IPS-11a (cell line): ENCODE measurements at regions not wholly inside any gene's neighbourhood (a gene's known extent, or its start where the extent isn't known, plus 50 kb on each side); places are given as distances from the start of the nearest gene placed in this dataset.
"Not testable (repeated sequence)": the region's sequence is repeated elsewhere in the genome, so short reads cannot be mapped to it uniquely, and the experiment has no call there.

Source experiments
- H3K4me3 ChIP-seq: one replicate; pipeline ENCODE4 v1.5.1; 2013; ENCODE audit warnings: low read depth, low read length, control low read depth

- H3K4me3 ChIP-seq = no peak overlapping the region
Observed at GRCh38 chr12:60630796-60631195, 1035.0 kb downstream of the SLC16A7 start.

GRCh38 chr12:60644076-60644475 is 1048.2 kb downstream of the SLC16A7 start:
- H3K4me3 ChIP-seq = no peak overlapping the region

GRCh38 chr12:60666895-60667294 is 1071.1 kb downstream of the SLC16A7 start:
- H3K4me3 ChIP-seq = no peak overlapping the region

- no peak overlapping the region for H3K4me3 ChIP-seq
Observed at GRCh38 chr12:60672949-60673348, 1077.1 kb downstream of the SLC16A7 start.

GRCh38 chr12:60684988-60685655 is 1089.3 kb downstream of the SLC16A7 start:
- H3K4me3 ChIP-seq = no peak overlapping the region

- no peak overlapping the region for H3K4me3 ChIP-seq
Observed at GRCh38 chr12:60689137-60689536, 1093.3 kb downstream of the SLC16A7 start.

GRCh38 chr12:60693019-60693626 is 1097.3 kb downstream of the SLC16A7 start:
- no peak overlapping the region for H3K4me3 ChIP-seq

- H3K4me3 ChIP-seq = no peak overlapping the region
Observed at GRCh38 chr12:60704171-60704914, 1108.5 kb downstream of the SLC16A7 start.

- H3K4me3 ChIP-seq = no peak overlapping the region
Observed at GRCh38 chr12:60710246-60710645, 1114.4 kb downstream of the SLC16A7 start.

GRCh38 chr12:60714141-60714900 is 1118.5 kb downstream of the SLC16A7 start:
- H3K4me3 ChIP-seq = no peak overlapping the region

GRCh38 chr12:60724475-60724874 is 1128.6 kb downstream of the SLC16A7 start:
- H3K4me3 ChIP-seq = no peak overlapping the region

- H3K4me3 ChIP-seq = no peak overlapping the region
Observed at GRCh38 chr12:60724984-60725383, 1129.2 kb downstream of the SLC16A7 start.

- H3K4me3 ChIP-seq = no peak overlapping the region
Observed at GRCh38 chr12:60752589-60752988, 1156.8 kb downstream of the SLC16A7 start.

- no peak overlapping the region for H3K4me3 ChIP-seq
Observed at GRCh38 chr12:60758224-60758623, 1162.4 kb downstream of the SLC16A7 start.

GRCh38 chr12:60760965-60761364 is 1165.1 kb downstream of the SLC16A7 start:
- no peak overlapping the region for H3K4me3 ChIP-seq

- not testable (repeated sequence) for H3K4me3 ChIP-seq
Observed at GRCh38 chr12:60801166-60801565, 1205.3 kb downstream of the SLC16A7 start.

GRCh38 chr12:60803147-60803546 is 1207.3 kb downstream of the SLC16A7 start:
- no peak overlapping the region for H3K4me3 ChIP-seq

GRCh38 chr12:60805364-60805763 is 1209.5 kb downstream of the SLC16A7 start:
- H3K4me3 ChIP-seq = no peak overlapping the region

GRCh38 chr12:60819794-60820193 is 1224.0 kb downstream of the SLC16A7 start:
- no peak overlapping the region for H3K4me3 ChIP-seq

- H3K4me3 ChIP-seq = no peak overlapping the region
Observed at GRCh38 chr12:60822580-60822979, 1226.8 kb downstream of the SLC16A7 start.

- no peak overlapping the region for H3K4me3 ChIP-seq
Observed at GRCh38 chr12:60830381-60830780, 1234.6 kb downstream of the SLC16A7 start.
